Endodermal cell (in vitro differentiated cells): ENCODE measurements at regions not wholly inside any gene's neighbourhood (a gene's known extent, or its start where the extent isn't known, plus 50 kb on each side); places are given as distances from the start of the nearest gene placed in this dataset.

Experiments
- DNase-seq: peaks from one replicate; pipeline ENCODE4 v3.0.0-alpha.2; 2017
- H3K27ac ChIP-seq: 2 replicates; pipeline ENCODE4 v1.5.1; 2013; ENCODE audit warnings: mild to moderate bottlenecking, low read depth, low read length, moderate library complexity
- H3K27me3 ChIP-seq: 2 replicates; pipeline ENCODE4 v1.6.1; 2013; ENCODE audit warnings: mild to moderate bottlenecking, low read length, moderate library complexity; ENCODE audit not compliant: insufficient read depth, control insufficient read depth, poor library complexity, severe bottlenecking
- H3K36me3 ChIP-seq: 2 replicates; pipeline ENCODE4 v1.7.0; 2013; ENCODE audit warnings: mild to moderate bottlenecking, low read length, moderate library complexity; ENCODE audit not compliant: control insufficient read depth, insufficient read depth
- H3K4me1 ChIP-seq: one replicate; pipeline ENCODE4 v1.7.0; 2013; ENCODE audit warnings: low read length; ENCODE audit not compliant: control insufficient read depth, insufficient read depth
- H3K4me3 ChIP-seq: 2 replicates; pipeline ENCODE4 v1.5.1; 2013; ENCODE audit warnings: mild to moderate bottlenecking, low read length, moderate library complexity
- H3K9ac ChIP-seq: 2 replicates; pipeline ENCODE4 v1.6.1; 2013; ENCODE audit warnings: mild to moderate bottlenecking, low read length, moderate library complexity; ENCODE audit not compliant: poor library complexity, severe bottlenecking; ENCODE audit errors: extremely low read depth
- H3K9me3 ChIP-seq: 2 replicates; pipeline ENCODE4 v1.6.1; 2013; ENCODE audit warnings: mild to moderate bottlenecking, low read length, moderate library complexity; ENCODE audit not compliant: control insufficient read depth
- H3K27ac Mint-ChIP-seq: 2 replicates; pipeline ENCODE4 v1.8.0; 2020; ENCODE audit warnings: mixed read lengths
- H3K27me3 Mint-ChIP-seq: 2 replicates; pipeline ENCODE4 v1.8.0; 2021; ENCODE audit warnings: mild to moderate bottlenecking, mixed read lengths; ENCODE audit not compliant: insufficient read depth
- H3K36me3 Mint-ChIP-seq: 2 replicates; pipeline ENCODE4 v1.8.0; 2020; ENCODE audit warnings: low read depth, mixed read lengths
- H3K4me1 Mint-ChIP-seq: 2 replicates; pipeline ENCODE4 v1.8.0; 2020; ENCODE audit warnings: mixed read lengths
- H3K4me3 Mint-ChIP-seq: 2 replicates; pipeline ENCODE4 v1.8.0; 2020; ENCODE audit warnings: mild to moderate bottlenecking, moderate library complexity, mixed read lengths
- H3K9me3 Mint-ChIP-seq: 2 replicates; pipeline ENCODE4 v1.8.0; 2020; ENCODE audit warnings: mild to moderate bottlenecking, mixed read lengths
- WGBS, 2 experiments: methylation state at CpG; one replicate each; pipeline versions ENCODE4 v1.1.5 to v1.1.7; 2013; ENCODE audit warnings: missing lambda C conversion rate in 2 of 2, mixed read lengths in 1 of 2; ENCODE audit not compliant: insufficient coverage in 1 of 2, insufficient read length in 1 of 2; 5-methylcytosine and 5-hydroxymethylcytosine counted together
- TF ChIP-seq, protein P1 (sequence below): fragments of 200-600 bp; sonication (generic); conservative IDR thresholded peaks from 2 replicates; pipeline ENCODE4 v1.5.0; 2021; ENCODE audit warnings: antibody characterized with exemption, mild to moderate bottlenecking

DNA sequence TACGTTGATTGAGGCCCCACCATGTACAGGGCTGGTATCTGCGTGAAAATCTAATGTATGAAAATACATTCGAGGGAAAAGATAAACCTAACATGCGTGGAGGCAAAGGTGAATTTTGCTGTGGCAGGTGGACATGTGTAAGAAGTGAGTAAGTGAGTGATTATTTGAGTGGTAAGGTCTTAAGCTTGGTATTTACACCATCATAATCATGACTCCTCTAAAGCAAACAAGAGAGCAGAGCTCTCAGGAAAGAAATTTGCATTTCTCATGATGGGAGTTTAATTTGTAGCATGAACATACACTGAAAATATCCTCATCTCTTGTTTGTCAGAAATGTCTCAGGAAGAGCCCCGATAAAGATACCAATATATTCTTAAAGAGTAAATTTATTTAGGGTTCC is 260.6 kb downstream of the PSAT1 start:
- H3K36me3 ChIP-seq = no peaks in the 10 kb centered on the region
- H3K4me1 ChIP-seq = no peaks in the 10 kb centered on the region
- Mint-ChIP-seq H3K9me3 (no peaks in the 10 kb centered on the region), H3K4me1 (no peaks in the 10 kb centered on the region), H3K36me3 (no peaks in the 10 kb centered on the region), H3K27ac (no peak overlapping the region), H3K4me3 (no peak overlapping the region), H3K27me3 (no peaks in the 10 kb centered on the region)
- no peak overlapping the region for H3K27ac ChIP-seq
- no peak for DNase-seq
- no peaks in the 10 kb centered on the region for H3K27me3 ChIP-seq
- H3K9me3 ChIP-seq = no peaks in the 10 kb centered on the region
- TF ChIP-seq, protein P1, sequence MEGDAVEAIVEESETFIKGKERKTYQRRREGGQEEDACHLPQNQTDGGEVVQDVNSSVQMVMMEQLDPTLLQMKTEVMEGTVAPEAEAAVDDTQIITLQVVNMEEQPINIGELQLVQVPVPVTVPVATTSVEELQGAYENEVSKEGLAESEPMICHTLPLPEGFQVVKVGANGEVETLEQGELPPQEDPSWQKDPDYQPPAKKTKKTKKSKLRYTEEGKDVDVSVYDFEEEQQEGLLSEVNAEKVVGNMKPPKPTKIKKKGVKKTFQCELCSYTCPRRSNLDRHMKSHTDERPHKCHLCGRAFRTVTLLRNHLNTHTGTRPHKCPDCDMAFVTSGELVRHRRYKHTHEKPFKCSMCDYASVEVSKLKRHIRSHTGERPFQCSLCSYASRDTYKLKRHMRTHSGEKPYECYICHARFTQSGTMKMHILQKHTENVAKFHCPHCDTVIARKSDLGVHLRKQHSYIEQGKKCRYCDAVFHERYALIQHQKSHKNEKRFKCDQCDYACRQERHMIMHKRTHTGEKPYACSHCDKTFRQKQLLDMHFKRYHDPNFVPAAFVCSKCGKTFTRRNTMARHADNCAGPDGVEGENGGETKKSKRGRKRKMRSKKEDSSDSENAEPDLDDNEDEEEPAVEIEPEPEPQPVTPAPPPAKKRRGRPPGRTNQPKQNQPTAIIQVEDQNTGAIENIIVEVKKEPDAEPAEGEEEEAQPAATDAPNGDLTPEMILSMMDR = no peak
- 95 to 100% methylated on average over 1 to 5 of the region's 5 CpGs for WGBS, 2 experiments
- no peak overlapping the region for H3K9ac ChIP-seq
- no peak overlapping the region for H3K4me3 ChIP-seq

DNA sequence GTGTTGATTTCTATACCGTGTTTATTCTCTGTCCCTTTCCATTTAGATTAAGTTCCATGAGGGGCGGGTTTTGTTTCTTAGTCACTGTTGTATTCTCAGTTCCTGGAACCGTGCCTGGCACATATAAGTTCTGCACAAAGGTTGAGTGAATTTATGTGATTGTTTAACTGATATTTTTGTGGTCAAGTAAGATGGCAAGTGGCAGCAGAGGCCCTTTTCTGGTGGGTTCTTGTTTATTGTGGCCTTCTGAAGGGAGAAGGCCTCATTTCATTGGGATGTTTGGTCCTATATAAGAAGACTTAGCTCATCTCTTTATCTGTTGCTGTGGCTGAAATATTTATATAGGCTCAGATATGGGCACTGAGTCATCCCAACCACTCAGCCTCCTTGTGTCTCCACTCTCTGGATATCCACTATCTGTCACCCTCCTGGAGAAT is 262.5 kb downstream of the PSAT1 start:
- 93% methylated on average over 3 of the region's 3 CpGs; no CpG with 5 or more reads in 1 of the 2 experiments for WGBS, 2 experiments
- no peaks in the 10 kb centered on the region for H3K4me1 Mint-ChIP-seq
- H3K36me3 Mint-ChIP-seq = no peaks in the 10 kb centered on the region
- H3K27me3 ChIP-seq = no peaks in the 10 kb centered on the region
- H3K27ac Mint-ChIP-seq = no peak overlapping the region
- no peaks in the 10 kb centered on the region for H3K4me1 ChIP-seq
- H3K4me3 ChIP-seq = no peak overlapping the region
- TF ChIP-seq, protein P1 = no peak
- no peak overlapping the region for H3K9ac ChIP-seq
- no peaks in the 10 kb centered on the region for H3K27me3 Mint-ChIP-seq
- H3K4me3 Mint-ChIP-seq = no peak overlapping the region
- H3K36me3 ChIP-seq = no peaks in the 10 kb centered on the region
- no peak for DNase-seq
- H3K9me3 Mint-ChIP-seq = no peaks in the 10 kb centered on the region
- no peaks in the 10 kb centered on the region for H3K9me3 ChIP-seq
- no peak overlapping the region for H3K27ac ChIP-seq

DNA sequence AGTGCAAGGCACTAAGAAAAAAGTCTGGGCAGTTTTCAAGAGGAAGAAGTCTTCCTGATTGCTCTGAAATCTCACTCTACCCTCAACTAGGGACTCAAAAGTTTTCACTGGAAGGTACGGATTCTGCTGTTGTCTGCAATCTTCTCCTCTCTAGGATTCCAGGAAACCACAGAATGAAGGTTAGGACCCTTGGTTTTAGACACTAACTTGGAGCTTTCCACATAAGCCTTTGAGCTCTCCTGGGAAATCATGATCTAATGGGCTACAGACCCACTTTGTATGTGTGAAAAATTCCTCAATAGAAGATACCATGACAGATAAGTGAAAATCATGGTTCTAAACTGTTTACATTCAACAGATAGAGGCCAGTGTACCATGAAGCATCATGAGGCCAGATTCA is 265.1 kb downstream of the PSAT1 start:
- H3K9me3 ChIP-seq = no peaks in the 10 kb centered on the region
- no peak overlapping the region for H3K27ac ChIP-seq
- no peak overlapping the region for H3K4me3 ChIP-seq
- WGBS, 2 experiments = 93 to 100% methylated on average over 1 of the region's 1 CpG
- no peak for DNase-seq
- H3K36me3 ChIP-seq = no peaks in the 10 kb centered on the region
- H3K4me3 Mint-ChIP-seq = no peak overlapping the region
- H3K9ac ChIP-seq = no peak overlapping the region
- no peaks in the 10 kb centered on the region for H3K4me1 ChIP-seq
- H3K27me3 ChIP-seq = no peaks in the 10 kb centered on the region
- no peak overlapping the region for H3K27ac Mint-ChIP-seq
- TF ChIP-seq, protein P1 = no peak
- no peaks in the 10 kb centered on the region for H3K27me3 Mint-ChIP-seq
- no peaks in the 10 kb centered on the region for H3K36me3 Mint-ChIP-seq
- no peaks in the 10 kb centered on the region for H3K9me3 Mint-ChIP-seq
- H3K4me1 Mint-ChIP-seq = no peaks in the 10 kb centered on the region
